MM.1S (cell line): ENCODE measurements at regions not wholly inside any gene's neighbourhood (a gene's known extent, or its start where the extent isn't known, plus 50 kb on each side); places are given as distances from the start of the nearest gene placed in this dataset.

Experiments used
- EZH2 ChIP-seq: fragments of 300-600 bp; sonication (generic); optimal IDR thresholded peaks from 2 replicates; pipeline ENCODE3; 2017; ENCODE audit warnings: low read depth, mild to moderate bottlenecking, antibody characterized with exemption, low read length, mixed read lengths
- EZH2phosphoT487 ChIP-seq: fragments of 300-600 bp; sonication (generic); IDR thresholded peaks from 2 replicates; pipeline ENCODE4 v1.6.1; 2018; ENCODE audit warnings: antibody characterized with exemption, low read length
- TF ChIP-seq, protein P1 (sequence below): fragments of 300-600 bp; sonication (generic); IDR thresholded peaks from 2 replicates; pipeline ENCODE4 v1.5.1; 2016; ENCODE audit warnings: antibody characterized with exemption, low read length, mixed read lengths

DNA sequence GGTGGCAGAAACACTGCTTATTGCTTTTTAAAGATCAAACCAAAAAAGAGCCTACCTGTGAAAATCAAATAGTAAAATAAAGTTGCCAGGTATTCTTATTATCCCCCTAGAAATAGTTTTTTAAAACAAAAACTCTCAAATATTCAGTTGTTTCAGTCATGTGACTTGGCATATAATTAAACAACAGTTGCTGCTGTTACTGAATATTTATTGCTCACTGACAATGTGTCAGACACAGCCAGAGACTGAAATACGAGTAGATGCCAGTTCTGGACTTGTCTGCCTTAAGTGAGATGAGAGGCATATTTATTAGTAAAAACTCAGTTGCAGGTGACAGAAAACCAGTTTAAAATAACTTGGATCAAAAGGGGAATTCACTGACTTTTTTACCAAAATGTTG, 106.0 kb upstream of the RAB12 start:
- TF ChIP-seq, protein P1, sequence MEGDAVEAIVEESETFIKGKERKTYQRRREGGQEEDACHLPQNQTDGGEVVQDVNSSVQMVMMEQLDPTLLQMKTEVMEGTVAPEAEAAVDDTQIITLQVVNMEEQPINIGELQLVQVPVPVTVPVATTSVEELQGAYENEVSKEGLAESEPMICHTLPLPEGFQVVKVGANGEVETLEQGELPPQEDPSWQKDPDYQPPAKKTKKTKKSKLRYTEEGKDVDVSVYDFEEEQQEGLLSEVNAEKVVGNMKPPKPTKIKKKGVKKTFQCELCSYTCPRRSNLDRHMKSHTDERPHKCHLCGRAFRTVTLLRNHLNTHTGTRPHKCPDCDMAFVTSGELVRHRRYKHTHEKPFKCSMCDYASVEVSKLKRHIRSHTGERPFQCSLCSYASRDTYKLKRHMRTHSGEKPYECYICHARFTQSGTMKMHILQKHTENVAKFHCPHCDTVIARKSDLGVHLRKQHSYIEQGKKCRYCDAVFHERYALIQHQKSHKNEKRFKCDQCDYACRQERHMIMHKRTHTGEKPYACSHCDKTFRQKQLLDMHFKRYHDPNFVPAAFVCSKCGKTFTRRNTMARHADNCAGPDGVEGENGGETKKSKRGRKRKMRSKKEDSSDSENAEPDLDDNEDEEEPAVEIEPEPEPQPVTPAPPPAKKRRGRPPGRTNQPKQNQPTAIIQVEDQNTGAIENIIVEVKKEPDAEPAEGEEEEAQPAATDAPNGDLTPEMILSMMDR: no peak
- TF ChIP-seq EZH2 (no peak), EZH2phosphoT487 (no peak)
